NCI-H226 (cell line): ENCODE measurements at regions not wholly inside any gene's neighbourhood (a gene's known extent, or its start where the extent isn't known, plus 50 kb on each side); places are given as distances from the start of the nearest gene placed in this dataset.

Experiments used
- DNase-seq: peaks from one replicate; pipeline ENCODE4 v3.0.0-alpha.2; 2015

GRCh38 chr16:86063760-86064405 is 164.9 kb downstream of the IRF8 start:
- DNase-seq, result no peak

GRCh38 chr16:86064431-86065250 is 165.7 kb downstream of the IRF8 start:
- no peak for DNase-seq

- no peak for DNase-seq
Observed at GRCh38 chr16:86065711-86066110, 166.7 kb downstream of the IRF8 start.

GRCh38 chr16:86066811-86067210 is 167.8 kb downstream of the IRF8 start:
- no peak for DNase-seq

GRCh38 chr16:86067516-86067915 is 168.6 kb downstream of the IRF8 start:
- DNase-seq, result no peak

- no peak for DNase-seq
Observed at GRCh38 chr16:86067936-86068335, 169.0 kb downstream of the IRF8 start.

- DNase-seq, result no peak
Observed at GRCh38 chr16:86068722-86069121, 169.8 kb downstream of the IRF8 start.

- no peak for DNase-seq
Observed at GRCh38 chr16:86069736-86070298, 170.9 kb downstream of the IRF8 start.

- no peak for DNase-seq
Observed at GRCh38 chr16:86070484-86070883, 171.5 kb downstream of the IRF8 start.

- DNase-seq, result no peak
Observed at GRCh38 chr16:86070971-86071370, 172.0 kb downstream of the IRF8 start.

GRCh38 chr16:86071611-86072240 is 172.8 kb downstream of the IRF8 start:
- DNase-seq, result no peak

GRCh38 chr16:86072328-86073102 is 173.6 kb downstream of the IRF8 start:
- peak; percentile 20 for DNase-seq

GRCh38 chr16:86073103-86073625 is 174.2 kb downstream of the IRF8 start:
- DNase-seq, result no peak

- no peak for DNase-seq
Observed at GRCh38 chr16:86073763-86074493, 175.0 kb downstream of the IRF8 start.

GRCh38 chr16:86074651-86075487 is 175.9 kb downstream of the IRF8 start:
- no peak for DNase-seq

- no peak for DNase-seq
Observed at GRCh38 chr16:86075488-86075785, 176.5 kb downstream of the IRF8 start.

- no peak for DNase-seq
Observed at GRCh38 chr16:86075839-86076440, 177.0 kb downstream of the IRF8 start.

GRCh38 chr16:86076606-86077005 is 177.6 kb downstream of the IRF8 start:
- no peak for DNase-seq

- no peak for DNase-seq
Observed at GRCh38 chr16:86077243-86077940, 178.4 kb downstream of the IRF8 start.

- no peak for DNase-seq
Observed at GRCh38 chr16:86078121-86078600, 179.2 kb downstream of the IRF8 start.
